ENCODE measurements at regions not wholly inside any gene's neighbourhood (a gene's known extent, or its start where the extent isn't known, plus 50 kb on each side); places are given as distances from the start of the nearest gene placed in this dataset.

DNA sequence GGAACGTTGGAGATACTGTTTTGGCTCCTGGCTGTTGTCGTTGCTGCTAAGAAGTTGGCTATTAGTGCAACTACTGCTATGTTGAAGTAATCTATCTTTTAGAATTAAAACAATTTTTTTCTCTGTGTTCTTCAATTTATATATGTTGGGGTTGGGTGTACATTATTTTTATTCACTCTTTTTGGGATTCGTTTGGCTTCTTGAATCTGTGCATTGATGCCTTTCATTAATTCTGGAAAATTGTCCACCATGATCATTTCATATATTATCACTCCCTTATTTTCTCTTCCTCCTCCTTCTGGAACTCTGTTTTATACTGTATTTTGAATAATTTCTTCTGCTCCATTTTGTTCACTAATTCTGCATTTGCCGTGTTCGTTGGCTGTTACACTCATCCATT is 199.5 kb upstream of the PLET1 start:
- Histone ChIP-seq H3K36me3 (no peaks in the 10 kb centered on the region), H3K4me3 (no peak overlapping the region), H3K9me3 (no peaks in the 10 kb centered on the region), H3K4me1 (no peaks in the 10 kb centered on the region), H3K27ac (no peak overlapping the region), H3K27me3 (no peaks in the 10 kb centered on the region)
- TF ChIP-seq POLR2A (IDR thresholded peaks at IDR 0.05), result no peak
- TF ChIP-seq, protein P1, sequence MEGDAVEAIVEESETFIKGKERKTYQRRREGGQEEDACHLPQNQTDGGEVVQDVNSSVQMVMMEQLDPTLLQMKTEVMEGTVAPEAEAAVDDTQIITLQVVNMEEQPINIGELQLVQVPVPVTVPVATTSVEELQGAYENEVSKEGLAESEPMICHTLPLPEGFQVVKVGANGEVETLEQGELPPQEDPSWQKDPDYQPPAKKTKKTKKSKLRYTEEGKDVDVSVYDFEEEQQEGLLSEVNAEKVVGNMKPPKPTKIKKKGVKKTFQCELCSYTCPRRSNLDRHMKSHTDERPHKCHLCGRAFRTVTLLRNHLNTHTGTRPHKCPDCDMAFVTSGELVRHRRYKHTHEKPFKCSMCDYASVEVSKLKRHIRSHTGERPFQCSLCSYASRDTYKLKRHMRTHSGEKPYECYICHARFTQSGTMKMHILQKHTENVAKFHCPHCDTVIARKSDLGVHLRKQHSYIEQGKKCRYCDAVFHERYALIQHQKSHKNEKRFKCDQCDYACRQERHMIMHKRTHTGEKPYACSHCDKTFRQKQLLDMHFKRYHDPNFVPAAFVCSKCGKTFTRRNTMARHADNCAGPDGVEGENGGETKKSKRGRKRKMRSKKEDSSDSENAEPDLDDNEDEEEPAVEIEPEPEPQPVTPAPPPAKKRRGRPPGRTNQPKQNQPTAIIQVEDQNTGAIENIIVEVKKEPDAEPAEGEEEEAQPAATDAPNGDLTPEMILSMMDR (IDR thresholded peaks at IDR 0.05), result no peak
- intact Hi-C loops (cut with DNase I; ENCODE audit: low total_unique reads), result no loop called here
- no peak for DNase-seq

DNA sequence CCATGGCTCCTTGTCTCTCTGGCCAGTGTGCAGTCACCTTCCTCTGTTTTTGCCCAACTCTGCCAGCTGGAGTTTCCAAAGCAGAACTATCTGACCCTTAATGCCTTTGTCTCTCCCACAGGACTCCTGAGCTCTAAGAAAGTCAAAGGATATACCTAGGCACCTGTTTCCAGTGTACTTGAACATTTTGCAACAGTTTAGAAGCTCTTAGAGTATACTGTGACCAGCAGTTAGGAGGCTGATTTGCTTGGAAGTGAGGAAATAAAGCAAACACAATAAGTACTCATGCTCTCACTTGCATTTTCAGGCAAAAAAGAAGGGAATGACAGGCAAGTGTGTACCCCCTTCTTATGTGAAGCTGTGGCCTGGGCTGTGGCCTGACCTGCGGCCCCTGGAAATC is 204.3 kb upstream of the PLET1 start:
- Histone ChIP-seq H3K36me3 (no peaks in the 10 kb centered on the region), H3K4me1 (no peaks in the 10 kb centered on the region), H3K9me3 (no peaks in the 10 kb centered on the region), H3K27ac (no peak overlapping the region), H3K4me3 (no peak overlapping the region), H3K27me3 (no peaks in the 10 kb centered on the region)
- intact Hi-C loops (cut with DNase I; ENCODE audit: low total_unique reads), result no loop called here
- TF ChIP-seq POLR2A (IDR thresholded peaks at IDR 0.05), result no peak
- TF ChIP-seq, protein P1 (IDR thresholded peaks at IDR 0.05), result no peak
- DNase-seq, result no peak

DNA sequence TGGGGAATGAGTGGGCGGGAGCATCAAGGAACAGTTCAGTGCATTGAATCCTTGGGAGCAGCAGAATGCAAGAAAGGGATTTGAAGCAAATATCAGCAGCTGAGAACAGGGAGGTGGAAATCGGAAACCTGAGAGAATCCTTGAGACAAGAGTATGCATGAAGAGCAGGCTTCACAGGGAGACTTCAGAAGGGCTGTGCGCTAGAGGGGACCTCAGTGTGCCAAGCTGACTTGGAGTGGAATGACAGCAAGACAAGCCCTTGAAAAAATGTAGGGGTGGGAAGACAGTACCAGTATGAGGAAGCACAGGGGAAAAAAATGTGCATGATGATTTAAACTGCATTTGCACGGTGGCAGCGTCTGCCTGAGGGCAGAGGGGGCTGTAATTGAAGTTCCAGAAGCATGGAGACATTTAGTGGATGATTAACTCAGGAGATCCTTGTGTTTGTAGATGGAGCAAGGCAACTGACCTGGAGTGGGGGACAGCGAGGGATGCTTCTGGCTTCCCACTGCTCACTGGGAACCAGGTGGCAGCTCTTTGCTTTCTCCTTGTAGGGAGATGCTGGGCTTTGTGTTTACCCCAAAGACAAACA is 204.9 kb upstream of the PLET1 start:
- intact Hi-C loops (cut with DNase I; ENCODE audit: low total_unique reads), result no loop called here
- Histone ChIP-seq H3K4me1 (no peaks in the 10 kb centered on the region), H3K9me3 (no peaks in the 10 kb centered on the region), H3K27ac (no peak overlapping the region), H3K36me3 (no peaks in the 10 kb centered on the region), H3K27me3 (no peaks in the 10 kb centered on the region), H3K4me3 (no peak overlapping the region)
- no peak for DNase-seq
- TF ChIP-seq POLR2A (IDR thresholded peaks at IDR 0.05), result no peak
- TF ChIP-seq, protein P1 (IDR thresholded peaks at IDR 0.05), result no peak

DNA sequence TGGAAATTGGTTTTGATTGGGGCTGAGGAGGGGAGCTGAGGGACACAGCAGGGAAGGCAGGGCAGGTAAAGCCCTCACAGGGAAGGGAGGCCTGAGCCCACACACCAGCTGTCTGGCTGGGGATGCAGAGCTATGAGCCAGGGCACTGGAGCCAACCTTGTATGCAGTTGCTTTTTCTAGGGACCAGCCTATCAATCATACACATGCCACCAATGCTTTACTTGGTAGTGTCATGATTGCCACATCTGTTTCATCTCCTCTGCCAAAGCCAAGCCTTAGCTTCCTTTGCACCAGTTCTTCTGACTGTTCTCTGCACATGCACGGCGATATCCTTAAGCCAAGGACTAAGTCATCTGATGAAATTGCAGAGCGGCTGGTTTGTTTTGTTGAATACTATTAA is 207.1 kb upstream of the PLET1 start:
- no peaks in the 10 kb centered on the region for H3K36me3 ChIP-seq
- H3K27me3 ChIP-seq, result no peaks in the 10 kb centered on the region
- intact Hi-C loops (cut with DNase I; ENCODE audit: low total_unique reads), result no loop called here
- no peak overlapping the region for H3K4me3 ChIP-seq
- H3K4me1 ChIP-seq, result no peaks in the 10 kb centered on the region
- no peak for DNase-seq
- no peak overlapping the region for H3K27ac ChIP-seq
- no peaks in the 10 kb centered on the region for H3K9me3 ChIP-seq
- TF ChIP-seq, protein P1 (IDR thresholded peaks at IDR 0.05), result no peak
- no peak for TF ChIP-seq POLR2A (IDR thresholded peaks at IDR 0.05)

DNA sequence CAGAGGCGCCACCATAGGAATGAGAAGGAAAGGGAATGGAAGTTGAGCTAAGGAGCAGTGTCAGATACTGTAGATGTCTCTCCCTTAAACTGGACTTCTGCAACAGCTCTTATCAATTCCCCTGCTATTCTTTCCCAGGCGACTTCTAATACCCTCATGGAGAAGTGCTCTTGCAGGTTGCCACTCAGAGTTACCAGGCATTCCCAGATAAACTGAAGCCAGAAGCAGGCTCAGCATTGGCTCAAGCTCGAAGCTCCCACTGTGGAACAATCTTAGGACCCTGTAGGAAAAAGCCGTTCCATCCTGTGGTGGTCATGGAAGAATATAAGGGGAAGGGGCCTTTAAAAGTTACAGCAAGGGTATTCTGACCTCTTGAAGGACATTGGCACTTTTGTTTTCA is 208.7 kb upstream of the PLET1 start:
- DNase-seq, result no peak

More for the DNA sequence above, 208.7 kb upstream of the PLET1 start:
- no peaks in the 10 kb centered on the region for H3K9me3 ChIP-seq
- TF ChIP-seq POLR2A (IDR thresholded peaks at IDR 0.05), result no peak
- TF ChIP-seq, protein P1 (IDR thresholded peaks at IDR 0.05), result no peak
- no peaks in the 10 kb centered on the region for H3K36me3 ChIP-seq
- no peak overlapping the region for H3K27ac ChIP-seq
- H3K4me3 ChIP-seq, result no peak overlapping the region
- no peaks in the 10 kb centered on the region for H3K27me3 ChIP-seq
- H3K4me1 ChIP-seq, result no peaks in the 10 kb centered on the region
- intact Hi-C loops (cut with DNase I; ENCODE audit: low total_unique reads), result no loop called here
